ENCODE measurements at regions not wholly inside any gene's neighbourhood (a gene's known extent, or its start where the extent isn't known, plus 50 kb on each side); places are given as distances from the start of the nearest gene placed in this dataset.

DNA sequence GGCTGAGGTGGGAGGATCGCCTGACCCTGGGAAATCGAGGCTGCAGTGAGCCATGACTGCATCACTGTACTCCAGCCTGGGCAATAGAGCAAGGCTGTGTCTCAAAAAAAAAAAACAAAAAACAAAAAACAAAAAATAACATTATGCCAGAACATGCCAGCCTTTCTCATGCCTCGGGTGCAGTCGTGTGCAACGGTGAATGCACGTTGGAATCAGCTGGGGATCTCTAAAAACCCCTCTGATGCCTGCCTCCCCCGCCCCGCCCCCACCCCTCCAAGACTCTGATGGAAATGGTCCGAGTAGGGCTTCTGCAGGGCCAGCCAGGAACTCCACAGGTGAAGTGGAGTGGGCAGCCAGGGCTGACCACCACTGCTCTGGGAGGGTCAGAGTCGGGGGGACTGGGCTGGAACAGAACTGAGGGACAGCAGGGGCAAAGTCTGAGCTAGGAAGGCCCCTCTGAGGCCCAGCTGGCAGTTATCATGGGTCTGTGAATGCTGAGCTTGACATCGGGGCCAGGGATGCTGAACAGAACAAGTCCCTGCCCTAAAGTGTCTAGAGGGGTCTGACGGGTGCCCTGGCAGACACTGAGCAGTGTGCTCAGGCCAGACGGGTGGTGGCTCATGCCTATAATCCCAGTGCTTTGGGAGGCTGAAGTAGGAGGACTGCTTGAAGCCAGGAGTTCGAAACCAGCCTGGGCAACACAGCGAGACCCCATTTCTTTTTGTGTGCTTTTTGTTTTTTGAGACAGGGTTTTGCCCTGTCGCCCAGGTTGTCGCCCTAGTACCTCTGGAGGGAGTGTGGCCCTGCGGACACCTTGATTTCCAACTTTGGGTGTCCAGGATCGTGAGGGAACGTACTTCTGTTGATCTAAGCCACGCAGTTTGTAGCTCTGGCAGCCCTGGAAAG is 193.4 kb upstream of the GSE1 start:
- TF ChIP-seq, protein P1, sequence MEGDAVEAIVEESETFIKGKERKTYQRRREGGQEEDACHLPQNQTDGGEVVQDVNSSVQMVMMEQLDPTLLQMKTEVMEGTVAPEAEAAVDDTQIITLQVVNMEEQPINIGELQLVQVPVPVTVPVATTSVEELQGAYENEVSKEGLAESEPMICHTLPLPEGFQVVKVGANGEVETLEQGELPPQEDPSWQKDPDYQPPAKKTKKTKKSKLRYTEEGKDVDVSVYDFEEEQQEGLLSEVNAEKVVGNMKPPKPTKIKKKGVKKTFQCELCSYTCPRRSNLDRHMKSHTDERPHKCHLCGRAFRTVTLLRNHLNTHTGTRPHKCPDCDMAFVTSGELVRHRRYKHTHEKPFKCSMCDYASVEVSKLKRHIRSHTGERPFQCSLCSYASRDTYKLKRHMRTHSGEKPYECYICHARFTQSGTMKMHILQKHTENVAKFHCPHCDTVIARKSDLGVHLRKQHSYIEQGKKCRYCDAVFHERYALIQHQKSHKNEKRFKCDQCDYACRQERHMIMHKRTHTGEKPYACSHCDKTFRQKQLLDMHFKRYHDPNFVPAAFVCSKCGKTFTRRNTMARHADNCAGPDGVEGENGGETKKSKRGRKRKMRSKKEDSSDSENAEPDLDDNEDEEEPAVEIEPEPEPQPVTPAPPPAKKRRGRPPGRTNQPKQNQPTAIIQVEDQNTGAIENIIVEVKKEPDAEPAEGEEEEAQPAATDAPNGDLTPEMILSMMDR (IDR thresholded peaks at IDR 0.05): no peak
- H3K36me3 Mint-ChIP-seq (ENCODE audit: low read depth): no peaks in the 10 kb centered on the region
- H3K4me1 Mint-ChIP-seq (ENCODE audit: low read depth): no peaks in the 10 kb centered on the region
- H3K27me3 Mint-ChIP-seq (ENCODE audit: insufficient read depth): peaks cover 5% of the 10 kb centered on the region
- H3K4me3 Mint-ChIP-seq: no peak overlapping the region
- no peaks in the 10 kb centered on the region for H3K9me3 Mint-ChIP-seq
- no peak for DNase-seq
- no peak overlapping the region for H3K27ac Mint-ChIP-seq

GRCh38 chr16:85420501-85421337 is 192.4 kb upstream of the GSE1 start:
- TF ChIP-seq, protein P1 (IDR thresholded peaks at IDR 0.05): peak; percentile 99
- Mint-ChIP-seq H3K4me1 (ENCODE audit: low read depth) (no peaks in the 10 kb centered on the region), H3K27ac (no peak overlapping the region), H3K4me3 (no peak overlapping the region), H3K27me3 (ENCODE audit: insufficient read depth) (peaks cover 5% of the 10 kb centered on the region), H3K9me3 (no peaks in the 10 kb centered on the region), H3K36me3 (ENCODE audit: low read depth) (no peaks in the 10 kb centered on the region)
- no peak for DNase-seq

- H3K9me3 Mint-ChIP-seq: no peaks in the 10 kb centered on the region
- DNase-seq: no peak
- H3K4me1 Mint-ChIP-seq (ENCODE audit: low read depth): no peaks in the 10 kb centered on the region
- peaks cover 7% of the 10 kb centered on the region for H3K27me3 Mint-ChIP-seq (ENCODE audit: insufficient read depth)
- no peak overlapping the region for H3K27ac Mint-ChIP-seq
- no peaks in the 10 kb centered on the region for H3K36me3 Mint-ChIP-seq (ENCODE audit: low read depth)
- no peak overlapping the region for H3K4me3 Mint-ChIP-seq
- TF ChIP-seq, protein P1 (IDR thresholded peaks at IDR 0.05): no peak
Measured at GRCh38 chr16:85421338-85422195, 191.6 kb upstream of the GSE1 start.

DNA sequence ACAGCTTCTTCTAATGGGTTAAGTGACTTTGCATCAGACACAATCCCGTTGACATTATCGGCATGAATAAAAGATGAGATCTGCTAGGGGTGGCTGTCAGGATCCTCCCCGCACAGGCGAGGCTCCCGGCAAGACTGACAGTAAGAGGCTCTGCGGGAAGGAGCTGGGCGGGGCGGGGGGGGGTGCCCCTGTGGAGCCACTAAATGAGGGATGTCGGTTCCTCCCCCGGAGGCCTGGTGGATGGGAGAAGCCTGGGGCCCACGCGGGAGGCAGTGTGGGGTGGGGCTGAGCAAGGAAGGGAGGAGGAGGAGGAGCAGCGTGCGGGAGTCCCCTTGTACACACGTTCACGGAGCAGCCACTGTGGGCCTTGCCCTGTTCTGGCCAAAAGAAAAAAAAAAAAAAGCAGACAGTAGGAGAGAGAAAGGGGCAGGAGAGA is 190.9 kb upstream of the GSE1 start:
- TF ChIP-seq, protein P1 (IDR thresholded peaks at IDR 0.05): no peak
- Mint-ChIP-seq H3K27me3 (ENCODE audit: insufficient read depth) (peaks cover 7% of the 10 kb centered on the region), H3K36me3 (ENCODE audit: low read depth) (no peaks in the 10 kb centered on the region), H3K27ac (no peak overlapping the region), H3K4me3 (no peak overlapping the region), H3K4me1 (ENCODE audit: low read depth) (no peaks in the 10 kb centered on the region), H3K9me3 (no peaks in the 10 kb centered on the region)
- DNase-seq: no peak
